OCI-LY7 (cell line): ENCODE measurements at regions not wholly inside any gene's neighbourhood (a gene's known extent, or its start where the extent isn't known, plus 50 kb on each side); places are given as distances from the start of the nearest gene placed in this dataset.

Experiments used
- EZH2phosphoT487 ChIP-seq: fragments of 200-600 bp; sonication (generic); IDR thresholded peaks from 2 replicates; pipeline ENCODE4 v1.6.1; 2018; ENCODE audit warnings: low read depth, borderline replicate concordance, mild to moderate bottlenecking, mixed run types, antibody characterized with exemption, low read length, moderate library complexity, mixed read lengths
- TF ChIP-seq, protein P1 (sequence below): fragments of 200-600 bp; sonication (generic); conservative IDR thresholded peaks from 2 replicates; pipeline ENCODE4 v1.5.1; 2014; ENCODE audit warnings: mild to moderate bottlenecking, antibody characterized with exemption, low read length, moderate library complexity, mixed read lengths

GRCh38 chrX:42021058-42021457 lies 97.7 kb upstream of the CASK start:
- TF ChIP-seq, protein P1, sequence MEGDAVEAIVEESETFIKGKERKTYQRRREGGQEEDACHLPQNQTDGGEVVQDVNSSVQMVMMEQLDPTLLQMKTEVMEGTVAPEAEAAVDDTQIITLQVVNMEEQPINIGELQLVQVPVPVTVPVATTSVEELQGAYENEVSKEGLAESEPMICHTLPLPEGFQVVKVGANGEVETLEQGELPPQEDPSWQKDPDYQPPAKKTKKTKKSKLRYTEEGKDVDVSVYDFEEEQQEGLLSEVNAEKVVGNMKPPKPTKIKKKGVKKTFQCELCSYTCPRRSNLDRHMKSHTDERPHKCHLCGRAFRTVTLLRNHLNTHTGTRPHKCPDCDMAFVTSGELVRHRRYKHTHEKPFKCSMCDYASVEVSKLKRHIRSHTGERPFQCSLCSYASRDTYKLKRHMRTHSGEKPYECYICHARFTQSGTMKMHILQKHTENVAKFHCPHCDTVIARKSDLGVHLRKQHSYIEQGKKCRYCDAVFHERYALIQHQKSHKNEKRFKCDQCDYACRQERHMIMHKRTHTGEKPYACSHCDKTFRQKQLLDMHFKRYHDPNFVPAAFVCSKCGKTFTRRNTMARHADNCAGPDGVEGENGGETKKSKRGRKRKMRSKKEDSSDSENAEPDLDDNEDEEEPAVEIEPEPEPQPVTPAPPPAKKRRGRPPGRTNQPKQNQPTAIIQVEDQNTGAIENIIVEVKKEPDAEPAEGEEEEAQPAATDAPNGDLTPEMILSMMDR, result no peak
- no peak for TF ChIP-seq EZH2phosphoT487
